GM12872 (cell line): ENCODE measurements at regions not wholly inside any gene's neighbourhood (a gene's known extent, or its start where the extent isn't known, plus 50 kb on each side); places are given as distances from the start of the nearest gene placed in this dataset.

Experiments used
- CTCF ChIP-seq: IDR thresholded peaks from 3 replicates; pipeline ENCODE4 v1.5.1; 2011; ENCODE audit warnings: low read depth, mild to moderate bottlenecking, low read length, moderate library complexity; ENCODE audit not compliant: insufficient read depth

- no peak for TF ChIP-seq CTCF
Measured at GRCh38 chr19:28426110-28426729, 786.7 kb downstream of the UQCRFS1 start.

- TF ChIP-seq CTCF = no peak
Measured at GRCh38 chr19:28425046-28425931, 787.7 kb downstream of the UQCRFS1 start.

GRCh38 chr19:28424662-28425045 is 788.3 kb downstream of the UQCRFS1 start:
- no peak for TF ChIP-seq CTCF

- no peak for TF ChIP-seq CTCF
Measured at GRCh38 chr19:28424077-28424476, 788.9 kb downstream of the UQCRFS1 start.

GRCh38 chr19:28422791-28423650 is 789.9 kb downstream of the UQCRFS1 start:
- TF ChIP-seq CTCF = no peak

- no peak for TF ChIP-seq CTCF
Measured at GRCh38 chr19:28422046-28422445, 790.9 kb downstream of the UQCRFS1 start.

- no peak for TF ChIP-seq CTCF
Measured at GRCh38 chr19:28420811-28421550, 792.0 kb downstream of the UQCRFS1 start.
